SU-DHL-6 (cell line): ENCODE measurements at regions not wholly inside any gene's neighbourhood (a gene's known extent, or its start where the extent isn't known, plus 50 kb on each side); places are given as distances from the start of the nearest gene placed in this dataset.

Source experiments
- H2AFZ ChIP-seq: fragments of 200-600 bp; sonication (generic); 2 replicates; pipeline ENCODE4 v1.6.1; 2014; ENCODE audit warnings: low read depth, mild to moderate bottlenecking, moderate library complexity, mixed read lengths, antibody characterized with exemption, low read length; ENCODE audit not compliant: severe bottlenecking
- H3F3A ChIP-seq: fragments of 200-600 bp; shearing (Covaris generic); 2 replicates; pipeline ENCODE4 v1.6.0; 2016; ENCODE audit warnings: antibody characterized with exemption, mild to moderate bottlenecking; ENCODE audit not compliant: insufficient read depth
- H3K27ac ChIP-seq: fragments of 200-600 bp; sonication (generic); 2 replicates; pipeline ENCODE4 v1.5.1; 2016; ENCODE audit warnings: low read depth, mild to moderate bottlenecking, low read length, moderate library complexity, mixed read lengths
- H3K27me3 ChIP-seq: fragments of 200-600 bp; sonication (generic), shearing (Covaris generic); 2 replicates; pipeline ENCODE4 v1.6.0; 2014; ENCODE audit warnings: mild to moderate bottlenecking, low read length
- H3K36me3 ChIP-seq: fragments of 200-600 bp; sonication (generic); 2 replicates; pipeline ENCODE4 v1.6.1; 2014; ENCODE audit warnings: mild to moderate bottlenecking, low read length, mixed read lengths
- H3K4me2 ChIP-seq: fragments of 300-600, 200-600 bp; shearing (Covaris generic), sonication (generic); 2 replicates; pipeline ENCODE4 v1.6.0; 2014; ENCODE audit warnings: low read length, low read depth, mild to moderate bottlenecking; ENCODE audit not compliant: poor library complexity, severe bottlenecking
- H3K4me3 ChIP-seq: fragments of 200-600 bp; sonication (generic); 2 replicates; pipeline ENCODE4 v1.5.1; 2014; ENCODE audit warnings: antibody characterized with exemption, low read length, mild to moderate bottlenecking, mixed read lengths; ENCODE audit not compliant: insufficient read depth, poor library complexity, severe bottlenecking
- H3K79me2 ChIP-seq: fragments of 200-600 bp; sonication (generic); 2 replicates; pipeline ENCODE4 v1.6.1; 2014; ENCODE audit warnings: mild to moderate bottlenecking, low read length, moderate library complexity; ENCODE audit not compliant: insufficient read depth
- H3K9ac ChIP-seq: fragments of 200-600 bp; sonication (generic); 2 replicates; pipeline ENCODE4 v1.7.0; 2014; ENCODE audit warnings: mild to moderate bottlenecking, low read length
- H3K9me2 ChIP-seq: fragments of 200-600 bp; sonication (generic); replicated peaks from 2 replicates; pipeline ENCODE4 v1.6.1; 2014; ENCODE audit warnings: low read length; ENCODE audit not compliant: insufficient read depth
- H3K9me3 ChIP-seq: fragments of 200-600 bp; sonication (generic); 2 replicates; pipeline ENCODE4 v1.6.1; 2014; ENCODE audit warnings: low read length, mixed read lengths; ENCODE audit not compliant: insufficient read depth
- H4K20me1 ChIP-seq: fragments of 200-600 bp; sonication (generic); 2 replicates; pipeline ENCODE4 v1.6.1; 2014; ENCODE audit warnings: low read depth, mild to moderate bottlenecking, antibody characterized with exemption, low read length, moderate library complexity, mixed read lengths
- CTCF ChIP-seq: fragments of 200-600 bp; sonication (generic); IDR thresholded peaks from one replicate; pipeline ENCODE4 v1.5.1; 2017; ENCODE audit warnings: antibody characterized with exemption, mild to moderate bottlenecking, low read length, moderate library complexity; ENCODE audit not compliant: insufficient read depth, poor library complexity, severe bottlenecking
- EZH2phosphoT487 ChIP-seq: fragments of 200-600 bp; sonication (generic), shearing (Covaris generic); conservative IDR thresholded peaks from 2 replicates; pipeline ENCODE4 v1.6.1; 2018; ENCODE audit warnings: mild to moderate bottlenecking, antibody characterized with exemption, low read length, moderate library complexity, mixed read lengths

DNA sequence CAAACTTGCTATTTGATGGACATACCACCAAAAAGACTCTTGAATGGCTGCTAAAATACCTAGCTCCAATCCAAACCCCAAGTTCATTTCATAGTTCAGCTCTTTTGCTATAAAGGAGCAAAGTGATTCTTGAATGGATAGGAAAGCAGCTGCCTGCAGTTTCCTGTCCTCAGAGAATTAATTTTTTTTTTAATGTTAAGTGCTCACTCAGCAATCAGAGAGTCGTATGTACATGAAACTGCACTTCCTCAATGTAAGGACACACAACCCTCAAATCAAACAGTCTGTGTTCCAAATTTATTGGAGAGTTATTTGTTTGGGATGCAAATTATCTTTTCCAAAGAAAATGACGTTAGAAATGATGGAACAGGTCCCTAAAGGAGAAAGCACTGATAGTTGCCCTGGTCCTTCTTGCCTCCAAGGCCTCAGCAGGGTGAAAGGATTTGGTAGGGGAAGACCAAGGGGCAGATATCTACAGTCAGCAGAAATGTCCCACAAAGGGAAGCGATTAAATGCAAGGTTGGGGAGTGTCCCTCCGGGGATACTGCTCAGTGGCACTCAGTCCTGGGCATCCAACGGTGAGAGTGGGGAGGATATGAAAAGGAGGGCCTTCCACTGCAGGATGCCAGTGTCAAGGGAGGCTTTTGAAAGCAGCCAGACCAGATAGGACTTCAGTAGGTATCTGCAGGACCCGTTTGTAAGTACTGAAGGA, 67.2 kb upstream of the RASGEF1B start:
- H3K9me2 ChIP-seq: no peaks in the 10 kb centered on the region
- no peaks in the 10 kb centered on the region for H3K9me3 ChIP-seq
- H3K9ac ChIP-seq: no peak overlapping the region
- TF ChIP-seq EZH2phosphoT487 (no peak), CTCF (no peak)
- no peaks in the 10 kb centered on the region for H3K36me3 ChIP-seq
- peak overlapping the region; percentile 26 for H2AFZ ChIP-seq
- no peaks in the 10 kb centered on the region for H3F3A ChIP-seq
- H3K27ac ChIP-seq: no peak overlapping the region
- no peaks in the 10 kb centered on the region for H4K20me1 ChIP-seq
- H3K79me2 ChIP-seq: no peaks in the 10 kb centered on the region
- no peaks in the 10 kb centered on the region for H3K27me3 ChIP-seq
- no peak overlapping the region for H3K4me2 ChIP-seq
- no peak overlapping the region for H3K4me3 ChIP-seq

GRCh38 chr4:81531410-81531809, 59.7 kb upstream of the RASGEF1B start:
- TF ChIP-seq EZH2phosphoT487: no peak
- no peak for TF ChIP-seq CTCF
- peaks cover 10% of the 10 kb centered on the region; the same call in 1 of the 2 replicates for H3K9me3 ChIP-seq
- no peaks in the 10 kb centered on the region for H3K79me2 ChIP-seq
- no peak overlapping the region for H3K9ac ChIP-seq
- H3F3A ChIP-seq: no peaks in the 10 kb centered on the region
- no peak overlapping the region for H2AFZ ChIP-seq
- H3K4me3 ChIP-seq: no peak overlapping the region
- no peak overlapping the region for H3K27ac ChIP-seq
- no peaks in the 10 kb centered on the region for H4K20me1 ChIP-seq
- no peaks in the 10 kb centered on the region for H3K27me3 ChIP-seq
- H3K9me2 ChIP-seq: no peaks in the 10 kb centered on the region
- no peaks in the 10 kb centered on the region for H3K36me3 ChIP-seq
- no peak overlapping the region for H3K4me2 ChIP-seq

DNA sequence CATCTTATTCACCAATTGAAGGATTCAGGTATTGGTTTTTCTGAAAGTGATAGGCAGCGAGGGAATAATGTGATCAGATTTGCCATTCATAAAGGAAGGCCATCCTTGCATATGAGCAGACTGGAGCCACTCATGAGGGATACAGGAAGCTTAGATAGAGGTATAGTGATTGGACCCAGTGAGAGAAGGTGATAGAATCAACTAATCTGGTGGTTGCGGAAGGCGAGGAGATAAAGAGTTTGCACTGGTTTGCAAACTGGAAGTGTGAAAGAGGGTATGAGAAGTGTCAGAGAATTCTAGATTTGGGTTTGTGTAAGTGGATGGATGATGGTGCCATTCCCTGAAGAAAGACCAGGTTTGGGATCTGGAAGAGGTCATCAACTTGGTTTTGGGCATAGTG, 57.3 kb upstream of the RASGEF1B start:
- no peak for TF ChIP-seq EZH2phosphoT487
- no peak for TF ChIP-seq CTCF
- no peak overlapping the region for H2AFZ ChIP-seq
- H3K27me3 ChIP-seq: no peaks in the 10 kb centered on the region
- H4K20me1 ChIP-seq: no peaks in the 10 kb centered on the region
- no peak overlapping the region for H3K27ac ChIP-seq
- no peak overlapping the region for H3K4me3 ChIP-seq
- H3K9me2 ChIP-seq: no peaks in the 10 kb centered on the region
- H3K9ac ChIP-seq: no peak overlapping the region
- H3K79me2 ChIP-seq: no peaks in the 10 kb centered on the region
- H3F3A ChIP-seq: no peaks in the 10 kb centered on the region
- H3K4me2 ChIP-seq: no peak overlapping the region
- H3K36me3 ChIP-seq: no peaks in the 10 kb centered on the region
- H3K9me3 ChIP-seq: peaks cover 13% of the 10 kb centered on the region; the same call in 1 of the 2 replicates
